ENCODE measurements at regions not wholly inside any gene's neighbourhood (a gene's known extent, or its start where the extent isn't known, plus 50 kb on each side); places are given as distances from the start of the nearest gene placed in this dataset.
A peak's percentile ranks its signal among the peaks of the same experiment; 100 is the strongest.

GRCh38 chr10:3422282-3422681 lies 249.7 kb upstream of the PITRM1 start:
- dilution Hi-C loops (cut with HindIII; ENCODE audit: low sequenced_read_pairs, unreplicated experiment): no loop called here
- H4K5ac ChIP-seq (ENCODE audit: low read depth, low read length): no peak overlapping the region
- intact Hi-C loops (cut with micrococcal nuclease): no loop called here
- no peak overlapping the region for H3K4ac ChIP-seq (ENCODE audit: low read depth, low read length)
- no peak overlapping the region for H2AK5ac ChIP-seq (ENCODE audit: low read depth, low read length)
- no peak overlapping the region for H2BK120ac ChIP-seq (ENCODE audit: low read depth, low read length)
- no peaks in the 10 kb centered on the region for H4K20me1 ChIP-seq (ENCODE audit: insufficient read depth, low read length)
- no peaks in the 10 kb centered on the region for H3K79me1 ChIP-seq (ENCODE audit: low read depth in 1 of 2, low read length in 2 of 2)
- 86% methylated on average over 1 of the region's 8 CpGs; no CpG with 5 or more reads in 1 of the 2 experiments for WGBS, 2 experiments (ENCODE audit: extremely low coverage in 2 of 2, insufficient read length in 1 of 2)
- no peak overlapping the region for H2BK20ac ChIP-seq (ENCODE audit: low read depth, low read length)
- H3K56ac ChIP-seq (ENCODE audit: extremely low read depth, insufficient read depth, low read length): no peak overlapping the region
- no peak overlapping the region for H3K9ac ChIP-seq (ENCODE audit: low read depth, low read length)
- peak overlapping the region; percentile 74; the same call in 1 of the 3 replicates for H2BK15ac ChIP-seq (ENCODE audit: low read depth, low read length)
- H3K4me2 ChIP-seq (ENCODE audit: low read depth, low read length): no peak overlapping the region
- H4K91ac ChIP-seq (ENCODE audit: insufficient read depth, low read depth, low read length): no peak overlapping the region
- BruUV-seq (replicated peaks): no TSS peak
- H3K23ac ChIP-seq (ENCODE audit: low read depth, low read length): no peak overlapping the region
- H3K27me3 ChIP-seq (ENCODE audit: control insufficient read depth, insufficient read depth, low read length): no peaks in the 10 kb centered on the region
- no peaks in the 10 kb centered on the region for H3K9me3 ChIP-seq (ENCODE audit: control insufficient read depth, insufficient read depth, low read length)
- ChIA-PET POLR2A (ENCODE audit: unreplicated experiment) (no interaction called here), CTCF (no interaction called here)
- H2BK5ac ChIP-seq (ENCODE audit: low read depth, low read length, poor library complexity, severe bottlenecking): no peak overlapping the region
- no peak overlapping the region for H3K14ac ChIP-seq (replicated peaks; ENCODE audit: low read depth, low read length)
- ATAC-seq (ENCODE audit: low read depth): no peak
- no peak overlapping the region for H2AK9ac ChIP-seq (replicated peaks; ENCODE audit: low read depth, low read length, poor library complexity)
- H3K18ac ChIP-seq (ENCODE audit: low read depth, low read length): no peak overlapping the region
- no peak overlapping the region for H2AFZ ChIP-seq (replicated peaks; ENCODE audit: low read length, poor library complexity)
- H3K27ac ChIP-seq (ENCODE audit: insufficient read depth, low read length): no peak overlapping the region
- H3K4me3 ChIP-seq (ENCODE audit: insufficient read depth, low read depth, low read length): no peak overlapping the region
- H3K36me3 ChIP-seq (ENCODE audit: control insufficient read depth, insufficient read depth, low read length): no peaks in the 10 kb centered on the region
- peaks cover 8% of the 10 kb centered on the region for H3K4me1 ChIP-seq (ENCODE audit: control insufficient read depth, insufficient read depth, low read length)
- no peak for DNase-seq
- TF ChIP-seq MAFK (IDR thresholded peaks at IDR 0.05; ENCODE audit: low read depth, low read length) (no peak), RCOR1 (IDR thresholded peaks at IDR 0.05; ENCODE audit: insufficient replicate concordance, low read length) (no peak), CEBPB (IDR thresholded peaks at IDR 0.05; ENCODE audit: low read depth, low read length) (no peak), NFE2L2 (IDR thresholded peaks at IDR 0.05; ENCODE audit: low read depth, low read length) (no peak), RAD21 (IDR thresholded peaks at IDR 0.05; ENCODE audit: low read length) (no peak), BHLHE40 (IDR thresholded peaks at IDR 0.05; ENCODE audit: low read depth, low read length) (no peak), MAZ (IDR thresholded peaks at IDR 0.05; ENCODE audit: borderline replicate concordance, low read depth, low read length) (no peak), FOS (IDR thresholded peaks at IDR 0.05; ENCODE audit: low read depth, low read length) (no peak), MXI1 (IDR thresholded peaks at IDR 0.05; ENCODE audit: borderline replicate concordance, low read depth, low read length) (no peak), RFX5 (IDR thresholded peaks at IDR 0.05; ENCODE audit: low read depth, low read length) (no peak)
- TF ChIP-seq, protein P1, sequence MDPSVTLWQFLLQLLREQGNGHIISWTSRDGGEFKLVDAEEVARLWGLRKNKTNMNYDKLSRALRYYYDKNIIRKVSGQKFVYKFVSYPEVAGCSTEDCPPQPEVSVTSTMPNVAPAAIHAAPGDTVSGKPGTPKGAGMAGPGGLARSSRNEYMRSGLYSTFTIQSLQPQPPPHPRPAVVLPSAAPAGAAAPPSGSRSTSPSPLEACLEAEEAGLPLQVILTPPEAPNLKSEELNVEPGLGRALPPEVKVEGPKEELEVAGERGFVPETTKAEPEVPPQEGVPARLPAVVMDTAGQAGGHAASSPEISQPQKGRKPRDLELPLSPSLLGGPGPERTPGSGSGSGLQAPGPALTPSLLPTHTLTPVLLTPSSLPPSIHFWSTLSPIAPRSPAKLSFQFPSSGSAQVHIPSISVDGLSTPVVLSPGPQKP (IDR thresholded peaks at IDR 0.05; ENCODE audit: borderline replicate concordance, low read depth, low read length): no peak
- TF ChIP-seq, protein P2, sequence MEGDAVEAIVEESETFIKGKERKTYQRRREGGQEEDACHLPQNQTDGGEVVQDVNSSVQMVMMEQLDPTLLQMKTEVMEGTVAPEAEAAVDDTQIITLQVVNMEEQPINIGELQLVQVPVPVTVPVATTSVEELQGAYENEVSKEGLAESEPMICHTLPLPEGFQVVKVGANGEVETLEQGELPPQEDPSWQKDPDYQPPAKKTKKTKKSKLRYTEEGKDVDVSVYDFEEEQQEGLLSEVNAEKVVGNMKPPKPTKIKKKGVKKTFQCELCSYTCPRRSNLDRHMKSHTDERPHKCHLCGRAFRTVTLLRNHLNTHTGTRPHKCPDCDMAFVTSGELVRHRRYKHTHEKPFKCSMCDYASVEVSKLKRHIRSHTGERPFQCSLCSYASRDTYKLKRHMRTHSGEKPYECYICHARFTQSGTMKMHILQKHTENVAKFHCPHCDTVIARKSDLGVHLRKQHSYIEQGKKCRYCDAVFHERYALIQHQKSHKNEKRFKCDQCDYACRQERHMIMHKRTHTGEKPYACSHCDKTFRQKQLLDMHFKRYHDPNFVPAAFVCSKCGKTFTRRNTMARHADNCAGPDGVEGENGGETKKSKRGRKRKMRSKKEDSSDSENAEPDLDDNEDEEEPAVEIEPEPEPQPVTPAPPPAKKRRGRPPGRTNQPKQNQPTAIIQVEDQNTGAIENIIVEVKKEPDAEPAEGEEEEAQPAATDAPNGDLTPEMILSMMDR (conservative IDR thresholded peaks at IDR 0.05; ENCODE audit: low read depth, low read length): no peak
- no peak overlapping the region for H4K8ac ChIP-seq (ENCODE audit: low read depth in 2 of 2, low read length in 2 of 2)
- in situ Hi-C loops (cut with MboI; ENCODE audit: low sequenced_read_pairs): no loop called here
- peaks cover 10% of the 10 kb centered on the region; the same call in 1 of the 2 replicates for H3K9me1 ChIP-seq (ENCODE audit: insufficient read depth, low read length)
